GM12878 (cell line): ENCODE measurements at regions not wholly inside any gene's neighbourhood (a gene's known extent, or its start where the extent isn't known, plus 50 kb on each side); places are given as distances from the start of the nearest gene placed in this dataset.

Experiments
- ATAC-seq: fragments of 200-7000 bp; cut with Tn5 transposase; 3 replicates; pipeline ENCODE4 v1.9.1; 2020; ENCODE audit warnings: mild to moderate bottlenecking, moderate library complexity
- BruUV-seq: library from RNA; stranded (reverse); fragments of 400-500 nt; replicated peaks from 2 replicates; lab custom pipeline; 2021; lab: Mats Ljungman, UMichigan
- CTCF ChIA-PET: fragments of 300-600 bp; sonication (Branson Sonifier 250); formaldehyde crosslinking; extraction: SDS; loops from one replicate; lab custom pipeline; 2021; ENCODE audit warnings: inconsistent platforms; lab: Yijun Ruan, JAX
- POLR2A ChIA-PET: fragments of 350-600 bp; formaldehyde crosslinking; extraction: SDS; loops from one replicate; lab custom pipeline; 2021; ENCODE audit warnings: inconsistent platforms; lab: Charles Lee
- RAD21 ChIA-PET: fragments of 300-600 bp; sonication (Branson Sonifier 250); formaldehyde crosslinking; loops from one replicate; lab custom pipeline; 2023; ENCODE audit warnings: antibody characterized with exemption; ENCODE audit not compliant: unreplicated experiment; lab: Charles Lee
- SMC1A ChIA-PET: fragments of 300-600 bp; sonication (Branson Sonifier 250); formaldehyde crosslinking; loops from one replicate; lab custom pipeline; 2023; ENCODE audit not compliant: unreplicated experiment, uncharacterized antibody; lab: Charles Lee
- DNase-seq: peaks from one replicate; pipeline ENCODE4 v3.0.0-alpha.2; 2011; ENCODE audit warnings: low read depth, low spot score
- FAIRE-seq: peaks from 3 replicates; lab custom pipeline; 2011; peaks lifted over from hg19 to GRCh38; lab: Jason Lieb, UNC
- H2AFZ ChIP-seq: 2 replicates; pipeline ENCODE4 v1.6.0; 2011; ENCODE audit warnings: low read depth, low read length, control low read depth; ENCODE audit not compliant: control insufficient read depth
- H3K27ac ChIP-seq: 2 replicates; pipeline ENCODE4 v1.5.1; 2011; ENCODE audit warnings: control low read depth; ENCODE audit not compliant: control insufficient read depth, insufficient read depth
- H3K27me3 ChIP-seq, 2 experiments: replicated peaks in 1 of 2; 2 replicates each; pipeline versions ENCODE4 v1.6.0 to v1.6.1; 2011; ENCODE audit warnings: low read length in 1 of 2; ENCODE audit not compliant: control insufficient read depth in 2 of 2, insufficient read depth in 2 of 2
- H3K36me3 ChIP-seq, 2 experiments: 2 replicates each; pipeline ENCODE4 v1.5.1; 2011; ENCODE audit warnings: low read length in 1 of 2; ENCODE audit not compliant: control insufficient read depth in 2 of 2, insufficient read depth in 2 of 2
- H3K4me1 ChIP-seq: 2 replicates; pipeline ENCODE4 v1.6.1; 2011; ENCODE audit warnings: mild to moderate bottlenecking, low read length, moderate library complexity, mixed read lengths; ENCODE audit not compliant: control insufficient read depth, insufficient read depth
- H3K4me2 ChIP-seq: 2 replicates; pipeline ENCODE4 v1.6.0; 2011; ENCODE audit warnings: control low read depth; ENCODE audit not compliant: control insufficient read depth, insufficient read depth
- H3K4me3 ChIP-seq: fragments of 200-600 bp; sonication (generic); 2 replicates; pipeline ENCODE4 v1.5.1; 2016
- H3K79me2 ChIP-seq: 2 replicates; pipeline ENCODE4 v1.6.0; 2011; ENCODE audit warnings: low read length; ENCODE audit not compliant: control insufficient read depth, insufficient read depth
- H3K9ac ChIP-seq: 2 replicates; pipeline ENCODE4 v1.8.0; 2011; ENCODE audit warnings: low read length, control low read depth, mixed read lengths; ENCODE audit not compliant: control insufficient read depth, insufficient read depth
- H3K9me3 ChIP-seq: replicated peaks from 3 replicates; pipeline ENCODE4 v1.5.1; 2011; ENCODE audit warnings: mild to moderate bottlenecking, low read length; ENCODE audit not compliant: control insufficient read depth, insufficient read depth
- H4K20me1 ChIP-seq: 2 replicates; pipeline ENCODE4 v1.6.0; 2011; ENCODE audit not compliant: control insufficient read depth, insufficient read depth
- ESRRA ChIP-seq: IDR thresholded peaks from 2 replicates; pipeline ENCODE4 v1.6.1; 2012; ENCODE audit warnings: mild to moderate bottlenecking, low read length, improper control_type of control experiment
- IKZF2 ChIP-seq, 2 experiments: fragments of 450-650 bp; IDR thresholded peaks; 2 replicates each; pipeline ENCODE4 v1.6.1; 2017; ENCODE audit warnings: mild to moderate bottlenecking in 2 of 2, moderate library complexity in 2 of 2
- JUND ChIP-seq: IDR thresholded peaks from 2 replicates; pipeline ENCODE4 v1.6.1; 2012; ENCODE audit warnings: low read depth, mild to moderate bottlenecking, low read length, improper control_type of control experiment, moderate library complexity
- RCOR1 ChIP-seq: conservative IDR thresholded peaks from 2 replicates; pipeline ENCODE4 v1.6.1; 2012; ENCODE audit warnings: low read depth, low read length, improper control_type of control experiment
- ZNF24 ChIP-seq: fragments of 450-650 bp; IDR thresholded peaks from 2 replicates; pipeline ENCODE4 v1.6.1; 2017; ENCODE audit warnings: antibody characterized with exemption, mild to moderate bottlenecking
- WGBS: methylation state at CpG from one replicate; pipeline ENCODE4 v1.1.6; 2016; ENCODE audit warnings: low lambda C conversion rate; ENCODE audit not compliant: insufficient replicate concordance, insufficient coverage; ENCODE audit errors: missing lambda C conversion rate; 5-methylcytosine and 5-hydroxymethylcytosine counted together
- in situ Hi-C: fragments of 300-500 bp; cut with MboI; formaldehyde crosslinking; loops from 9 replicates; pipeline ENCODE4 v1.14.3; 2018; ENCODE audit warnings: mixed read lengths
- intact Hi-C: fragments of 100-400 bp; cut with micrococcal nuclease; formaldehyde crosslinking; loops from one replicate; pipeline ENCODE4 v1.14.2; 2022; ENCODE audit not compliant: unreplicated experiment
- TF ChIP-seq, protein P1 (sequence below): fragments of 450-650 bp; IDR thresholded peaks from 2 replicates; pipeline ENCODE4 v1.6.1; 2016; ENCODE audit warnings: mild to moderate bottlenecking
- TF ChIP-seq, protein P2 (sequence below): fragments of 450-650 bp; IDR thresholded peaks from 2 replicates; pipeline ENCODE4 v1.6.1; 2017; ENCODE audit warnings: mild to moderate bottlenecking

DNA sequence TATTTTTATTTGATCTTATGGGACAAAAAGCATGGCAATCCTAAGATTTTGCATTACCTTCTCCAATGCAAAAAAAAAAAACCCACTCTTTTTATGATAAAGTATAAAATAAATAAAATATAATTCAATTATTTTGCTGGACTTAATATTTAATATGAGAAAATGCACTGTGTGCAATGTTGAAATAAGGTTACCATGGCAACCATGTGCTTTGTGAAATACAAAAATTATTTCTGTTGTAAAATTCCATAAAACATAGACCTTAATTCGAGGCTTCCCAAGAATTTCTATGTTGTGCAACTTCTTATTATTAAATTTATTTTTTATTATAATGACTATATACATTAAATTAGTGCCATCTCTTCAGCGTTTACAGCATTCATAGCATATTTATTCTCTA, 989.5 kb downstream of the MRPL39 start:
- H3K4me2 ChIP-seq, result no peak overlapping the region
- H3K36me3 ChIP-seq, result no peaks in the 10 kb centered on the region
- SMC1A ChIA-PET, result no interaction called here
- H3K9me3 ChIP-seq, result no peaks in the 10 kb centered on the region
- BruUV-seq, result no TSS peak
- H3K79me2 ChIP-seq, result no peaks in the 10 kb centered on the region
- CTCF ChIA-PET, result no interaction called here
- no peaks in the 10 kb centered on the region for H3K4me1 ChIP-seq
- POLR2A ChIA-PET, result no interaction called here
- FAIRE-seq, result no peak
- RAD21 ChIA-PET, result no interaction called here
- WGBS, result 19% methylated on average over 2 of the region's 2 CpGs
- no peak overlapping the region for H3K9ac ChIP-seq
- ATAC-seq, result no peak
- intact Hi-C loops (no loop called here), in situ Hi-C loops (no loop called here)
- no peaks in the 10 kb centered on the region for H4K20me1 ChIP-seq
- no peak overlapping the region for H2AFZ ChIP-seq
- TF ChIP-seq ESRRA (no peak), JUND (no peak), IKZF2 (IDR thresholded peaks at IDR 0.05) (no peak), ZNF24 (no peak), RCOR1 (no peak)
- TF ChIP-seq, protein P1, sequence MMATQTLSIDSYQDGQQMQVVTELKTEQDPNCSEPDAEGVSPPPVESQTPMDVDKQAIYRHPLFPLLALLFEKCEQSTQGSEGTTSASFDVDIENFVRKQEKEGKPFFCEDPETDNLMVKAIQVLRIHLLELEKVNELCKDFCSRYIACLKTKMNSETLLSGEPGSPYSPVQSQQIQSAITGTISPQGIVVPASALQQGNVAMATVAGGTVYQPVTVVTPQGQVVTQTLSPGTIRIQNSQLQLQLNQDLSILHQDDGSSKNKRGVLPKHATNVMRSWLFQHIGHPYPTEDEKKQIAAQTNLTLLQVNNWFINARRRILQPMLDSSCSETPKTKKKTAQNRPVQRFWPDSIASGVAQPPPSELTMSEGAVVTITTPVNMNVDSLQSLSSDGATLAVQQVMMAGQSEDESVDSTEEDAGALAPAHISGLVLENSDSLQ, result no peak
- TF ChIP-seq, protein P2, sequence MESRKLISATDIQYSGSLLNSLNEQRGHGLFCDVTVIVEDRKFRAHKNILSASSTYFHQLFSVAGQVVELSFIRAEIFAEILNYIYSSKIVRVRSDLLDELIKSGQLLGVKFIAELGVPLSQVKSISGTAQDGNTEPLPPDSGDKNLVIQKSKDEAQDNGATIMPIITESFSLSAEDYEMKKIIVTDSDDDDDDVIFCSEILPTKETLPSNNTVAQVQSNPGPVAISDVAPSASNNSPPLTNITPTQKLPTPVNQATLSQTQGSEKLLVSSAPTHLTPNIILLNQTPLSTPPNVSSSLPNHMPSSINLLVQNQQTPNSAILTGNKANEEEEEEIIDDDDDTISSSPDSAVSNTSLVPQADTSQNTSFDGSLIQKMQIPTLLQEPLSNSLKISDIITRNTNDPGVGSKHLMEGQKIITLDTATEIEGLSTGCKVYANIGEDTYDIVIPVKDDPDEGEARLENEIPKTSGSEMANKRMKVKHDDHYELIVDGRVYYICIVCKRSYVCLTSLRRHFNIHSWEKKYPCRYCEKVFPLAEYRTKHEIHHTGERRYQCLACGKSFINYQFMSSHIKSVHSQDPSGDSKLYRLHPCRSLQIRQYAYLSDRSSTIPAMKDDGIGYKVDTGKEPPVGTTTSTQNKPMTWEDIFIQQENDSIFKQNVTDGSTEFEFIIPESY, result no peak
- no peak overlapping the region for H3K27ac ChIP-seq
- H3K4me3 ChIP-seq, result no peak overlapping the region
- DNase-seq, result no peak
- no peaks in the 10 kb centered on the region for H3K27me3 ChIP-seq
